Esophagus squamous epithelium (tissue), 4 donors: ENCODE measurements at regions not wholly inside any gene's neighbourhood (a gene's known extent, or its start where the extent isn't known, plus 50 kb on each side); places are given as distances from the start of the nearest gene placed in this dataset.

Source experiments
- CTCF ChIP-seq, 6 experiments: fragments of 450-650 bp in 4 of 6; fragments of 200-600 bp in 2 of 6; sonication (generic) in 2 of 6; IDR thresholded peaks; one replicate each; pipeline ENCODE4 v1.5.1; 2016 to 2019; ENCODE audit warnings: antibody characterized with exemption in 6 of 6, mild to moderate bottlenecking in 4 of 6, moderate library complexity in 4 of 6
- POLR2A ChIP-seq, 4 donors: fragments of 450-650 bp; IDR thresholded peaks; one replicate each; pipeline ENCODE4 v1.6.1; 2017; ENCODE audit warnings: antibody characterized with exemption in 4 of 4, mild to moderate bottlenecking in 4 of 4, moderate library complexity in 3 of 4

DNA sequence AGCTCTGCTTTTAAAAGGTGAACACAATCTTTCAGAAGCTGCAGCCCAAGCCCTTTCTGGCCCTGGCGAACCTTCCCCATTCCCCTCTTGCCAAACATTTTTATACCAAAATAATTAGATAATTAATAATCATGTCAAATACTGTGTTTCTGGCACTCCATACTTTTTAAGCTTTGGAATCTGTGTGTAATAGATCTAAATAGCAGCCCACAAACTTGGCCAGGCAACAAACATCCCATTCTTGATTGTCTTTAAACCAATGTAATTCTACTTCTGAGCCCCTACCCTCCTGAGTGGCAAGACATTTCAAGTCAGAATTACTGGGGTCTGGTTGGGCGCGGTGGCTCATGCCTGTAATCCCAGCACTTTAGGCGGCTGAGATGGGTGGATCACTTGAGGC is 137.7 kb downstream of the NAV1 start:
- no peak for TF ChIP-seq CTCF (IDR thresholded peaks at IDR 0.05)
- no peak for TF ChIP-seq POLR2A (IDR thresholded peaks at IDR 0.05)
